Endothelial cell of umbilical vein (primary cell): ENCODE measurements at regions not wholly inside any gene's neighbourhood (a gene's known extent, or its start where the extent isn't known, plus 50 kb on each side); places are given as distances from the start of the nearest gene placed in this dataset.

Experiments
- BruUV-seq: library from RNA; stranded (reverse); fragments of 400-500 nt; replicated peaks from 2 replicates; lab custom pipeline; 2021; lab: Mats Ljungman, UMichigan
- CTCF ChIA-PET: fragments of 300-600, 350-600 bp; sonication (Branson Sonifier 250); formaldehyde crosslinking; loops from one replicate; lab custom pipeline; 2021; ENCODE audit warnings: antibody characterized with exemption, inconsistent platforms; lab: Charles Lee
- POLR2A ChIA-PET: fragments of 300-600, 350-600 bp; sonication (Branson Sonifier 250); formaldehyde crosslinking; loops from one replicate; lab custom pipeline; 2021; ENCODE audit warnings: antibody characterized with exemption, inconsistent platforms; lab: Charles Lee
- DNase-seq: peaks from one replicate; pipeline ENCODE4 v3.0.0-alpha.2; 2011; ENCODE audit warnings: low read depth, low spot score
- FAIRE-seq: peaks from 2 replicates; lab custom pipeline; 2011; peaks lifted over from hg19 to GRCh38; lab: Jason Lieb, UNC
- H2AFZ ChIP-seq: 2 replicates; pipeline ENCODE4 v1.6.0; 2012; ENCODE audit warnings: low read depth, low read length, control low read depth, inconsistent platforms
- H3K27ac ChIP-seq: 2 replicates; pipeline ENCODE4 v1.5.1; 2011; ENCODE audit warnings: low read depth, mild to moderate bottlenecking, control low read depth, low read length, moderate library complexity; ENCODE audit not compliant: insufficient read depth
- H3K27me3 ChIP-seq, 2 experiments: 2 replicates each; pipeline versions ENCODE4 v1.6.0 to v1.6.1; 2011; ENCODE audit warnings: low read length in 2 of 2, mixed read lengths in 1 of 2; ENCODE audit not compliant: control insufficient read depth in 2 of 2, insufficient read depth in 2 of 2
- H3K36me3 ChIP-seq, 2 experiments: 2 replicates in 1 of 2; 3 replicates in 1 of 2; pipeline ENCODE4 v1.5.1; 2011; ENCODE audit warnings: low read length in 2 of 2, mild to moderate bottlenecking in 1 of 2, moderate library complexity in 1 of 2; ENCODE audit not compliant: control insufficient read depth in 2 of 2, insufficient read depth in 2 of 2; ENCODE audit errors: extremely low read depth in 1 of 2
- H3K4me1 ChIP-seq: 3 replicates; pipeline ENCODE4 v1.5.1; 2011; ENCODE audit warnings: mild to moderate bottlenecking, low read length; ENCODE audit not compliant: control insufficient read depth, insufficient read depth; ENCODE audit errors: extremely low read depth
- H3K4me2 ChIP-seq: 2 replicates; pipeline ENCODE4 v1.6.1; 2011; ENCODE audit warnings: low read length, control low read depth, mixed read lengths; ENCODE audit not compliant: insufficient read depth
- H3K4me3 ChIP-seq, 3 experiments: fragments of 200-600 bp in 1 of 3; sonication (generic), shearing (Covaris generic) in 1 of 3; replicated peaks in 1 of 3; 2 replicates each; pipeline ENCODE4 v1.5.1; 2011 to 2016; ENCODE audit warnings: control low read depth in 3 of 3, low read length in 3 of 3, mild to moderate bottlenecking in 2 of 3, inconsistent platforms in 1 of 3, low read depth in 1 of 3, moderate library complexity in 1 of 3; ENCODE audit not compliant: insufficient read depth in 1 of 3
- H3K79me2 ChIP-seq: 2 replicates; pipeline ENCODE4 v1.6.0; 2012; ENCODE audit warnings: low read length, inconsistent platforms; ENCODE audit not compliant: control insufficient read depth, insufficient read depth
- H3K9ac ChIP-seq: replicated peaks from 2 replicates; pipeline ENCODE3; 2011; ENCODE audit warnings: low read length, control low read depth; ENCODE audit not compliant: insufficient read depth; ENCODE audit errors: extremely low read depth
- H3K9me1 ChIP-seq: replicated peaks from 3 replicates; pipeline ENCODE4 v1.6.0; 2011; ENCODE audit warnings: mild to moderate bottlenecking, low read length; ENCODE audit not compliant: control insufficient read depth, insufficient read depth; ENCODE audit errors: extremely low read depth
- H3K9me3 ChIP-seq: replicated peaks from 2 replicates; pipeline ENCODE4 v1.5.1; 2012; ENCODE audit warnings: low read length, inconsistent platforms; ENCODE audit not compliant: control insufficient read depth, insufficient read depth
- H4K20me1 ChIP-seq: replicated peaks from 2 replicates; pipeline ENCODE3; 2011; ENCODE audit warnings: mild to moderate bottlenecking, low read length; ENCODE audit not compliant: control insufficient read depth, insufficient read depth; ENCODE audit errors: extremely low read depth
- CTCF ChIP-seq, 2 donors: IDR thresholded peaks; 1 replicate in 1 of 2; 2 replicates in 1 of 2; pipeline ENCODE4 v1.5.1; 2011; ENCODE audit warnings: low read length in 2 of 2, mild to moderate bottlenecking in 2 of 2, moderate library complexity in 2 of 2, control low read depth in 1 of 2, inconsistent platforms in 1 of 2, low read depth in 1 of 2; ENCODE audit not compliant: insufficient read depth in 1 of 2; ENCODE audit errors: extremely low read depth in 1 of 2
- EZH2 ChIP-seq: IDR thresholded peaks from 2 replicates; pipeline ENCODE4 v1.6.1; 2012; ENCODE audit warnings: borderline replicate concordance, low read depth, mild to moderate bottlenecking, moderate library complexity, low read length, inconsistent platforms; ENCODE audit not compliant: severe bottlenecking
- FOS ChIP-seq: IDR thresholded peaks from 2 replicates; pipeline ENCODE4 v1.6.1; 2011; ENCODE audit warnings: mild to moderate bottlenecking, low read length, moderate library complexity, borderline replicate concordance; ENCODE audit not compliant: insufficient read depth
- GATA2 ChIP-seq: IDR thresholded peaks from 2 replicates; pipeline ENCODE4 v1.7.0; 2011; ENCODE audit warnings: low read depth, mild to moderate bottlenecking, moderate library complexity, mixed read lengths, low read length; ENCODE audit not compliant: insufficient read length, insufficient read depth
- JUN ChIP-seq: IDR thresholded peaks from 2 replicates; pipeline ENCODE4 v1.6.1; 2011; ENCODE audit warnings: borderline replicate concordance, low read depth; ENCODE audit not compliant: insufficient read length, insufficient read depth
- MYC ChIP-seq: IDR thresholded peaks from one replicate; pipeline ENCODE4 v1.6.1; 2011; ENCODE audit warnings: mild to moderate bottlenecking, low read depth, low read length
- POLR2A ChIP-seq: IDR thresholded peaks from 2 replicates; pipeline ENCODE4 v1.6.1; 2012; ENCODE audit warnings: low read depth, mild to moderate bottlenecking, control low read depth, low read length
- POLR2AphosphoS5 ChIP-seq: IDR thresholded peaks from 2 replicates; pipeline ENCODE4 v1.6.1; 2012; ENCODE audit warnings: low read depth, mild to moderate bottlenecking, control low read depth, low read length, moderate library complexity; ENCODE audit not compliant: insufficient read depth
- dilution Hi-C: fragments of 300-500 bp; cut with MboI; formaldehyde crosslinking; loops from one replicate; pipeline ENCODE4 v1.15.0; 2019; ENCODE audit warnings: low sequenced_read_pairs; ENCODE audit not compliant: extremely low pct_ligation_motif_present
- intact Hi-C: fragments of 100-400 bp; cut with micrococcal nuclease; formaldehyde crosslinking; loops from one replicate; pipeline ENCODE4 v1.10.0; 2022
- TF ChIP-seq, protein P1 (sequence below): IDR thresholded peaks from 2 replicates; pipeline ENCODE4 v1.6.1; 2011; ENCODE audit not compliant: insufficient read depth, insufficient read length

DNA sequence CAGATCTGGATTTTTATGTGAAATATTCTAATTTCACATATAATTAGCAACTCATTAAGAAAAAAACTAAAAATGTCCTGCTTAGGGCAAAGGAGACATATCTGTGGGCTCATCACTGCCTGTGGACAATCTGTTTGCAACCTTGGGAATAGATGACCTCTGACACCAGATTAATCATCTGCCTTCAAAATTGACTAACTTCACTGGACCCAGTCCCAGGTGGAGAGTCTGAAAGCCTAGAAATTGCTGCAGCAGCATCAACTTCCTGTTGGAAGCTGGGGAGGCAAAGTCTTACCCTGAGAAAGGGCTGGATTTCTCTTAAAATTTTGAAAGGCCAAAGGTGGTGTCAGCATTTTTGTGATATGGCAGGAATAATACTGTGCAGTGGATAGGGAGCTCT lies 76.3 kb upstream of the TNC start:
- Histone ChIP-seq H3K36me3 (no peaks in the 10 kb centered on the region), H3K9me1 (no peaks in the 10 kb centered on the region), H3K4me1 (no peaks in the 10 kb centered on the region), H3K4me3 (no peak overlapping the region), H2AFZ (no peak overlapping the region), H3K27ac (no peak overlapping the region), H3K27me3 (no peaks in the 10 kb centered on the region), H3K4me2 (no peak overlapping the region), H3K79me2 (no peaks in the 10 kb centered on the region), H3K9ac (no peak overlapping the region), H4K20me1 (no peaks in the 10 kb centered on the region), H3K9me3 (peaks cover 2% of the 10 kb centered on the region)
- dilution Hi-C loops (no loop called here), intact Hi-C loops (no loop called here)
- TF ChIP-seq, protein P1, sequence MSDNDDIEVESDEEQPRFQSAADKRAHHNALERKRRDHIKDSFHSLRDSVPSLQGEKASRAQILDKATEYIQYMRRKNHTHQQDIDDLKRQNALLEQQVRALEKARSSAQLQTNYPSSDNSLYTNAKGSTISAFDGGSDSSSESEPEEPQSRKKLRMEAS, result no peak
- TF ChIP-seq EZH2 (no peak), FOS (no peak), POLR2AphosphoS5 (no peak), GATA2 (no peak), CTCF (IDR thresholded peaks at IDR 0.05; ENCODE audit: extremely low read depth in 1 of 2, insufficient read depth in 1 of 2, low read depth in 1 of 2, low read length in 2 of 2) (no peak), MYC (no peak), POLR2A (no peak), JUN (no peak)
- FAIRE-seq, result no peak
- CTCF ChIA-PET, result no interaction called here
- no peak for DNase-seq
- POLR2A ChIA-PET, result no interaction called here
- BruUV-seq, result no TSS peak
